Occipital lobe (tissue), 1 donor: ENCODE measurements at regions not wholly inside any gene's neighbourhood (a gene's known extent, or its start where the extent isn't known, plus 50 kb on each side); places are given as distances from the start of the nearest gene placed in this dataset.
"Not testable (repeated sequence)": the region's sequence is repeated elsewhere in the genome, so short reads cannot be mapped to it uniquely, and the experiment has no call there.

Experiments
- DNase-seq: peaks from one replicate; lab custom pipeline; 2025; lab: John Stamatoyannopoulos, UW

GRCh38 chr7:114364151-114364550, 50.5 kb upstream of the FOXP2 start:
- no peak for DNase-seq

GRCh38 chr7:114363292-114363691, 51.3 kb upstream of the FOXP2 start:
- no peak for DNase-seq

GRCh38 chr7:114358911-114359310, 55.7 kb upstream of the FOXP2 start:
- DNase-seq, result no peak

- DNase-seq, result no peak
Measured at GRCh38 chr7:114356133-114356532, 58.5 kb upstream of the FOXP2 start.

GRCh38 chr7:114354306-114354705, 60.3 kb upstream of the FOXP2 start:
- no peak for DNase-seq

- DNase-seq, result no peak
Measured at GRCh38 chr7:114345494-114345893, 69.1 kb upstream of the FOXP2 start.

GRCh38 chr7:114343949-114344708, 70.5 kb upstream of the FOXP2 start:
- no peak for DNase-seq

GRCh38 chr7:114342431-114343179, 72.0 kb upstream of the FOXP2 start:
- no peak for DNase-seq

GRCh38 chr7:114341648-114342047, 73.0 kb upstream of the FOXP2 start:
- no peak for DNase-seq

GRCh38 chr7:114334989-114335388, 79.6 kb upstream of the FOXP2 start:
- no peak for DNase-seq

- not testable (repeated sequence) for DNase-seq
Measured at GRCh38 chr7:114329458-114329857, 85.2 kb upstream of the FOXP2 start.

GRCh38 chr7:114317450-114318098, 97.0 kb upstream of the FOXP2 start:
- DNase-seq, result no peak

GRCh38 chr7:114312649-114313048, 102.0 kb upstream of the FOXP2 start:
- DNase-seq, result no peak

- no peak for DNase-seq
Measured at GRCh38 chr7:114310345-114311110, 104.1 kb upstream of the FOXP2 start.

GRCh38 chr7:114309729-114310128, 104.9 kb upstream of the FOXP2 start:
- no peak for DNase-seq

GRCh38 chr7:114303301-114303700, 111.3 kb upstream of the FOXP2 start:
- no peak for DNase-seq

- no peak for DNase-seq
Measured at GRCh38 chr7:114302858-114303257, 111.8 kb upstream of the FOXP2 start.

GRCh38 chr7:114298011-114298410, 116.6 kb upstream of the FOXP2 start:
- no peak for DNase-seq

- DNase-seq, result no peak
Measured at GRCh38 chr7:114297121-114297520, 117.5 kb upstream of the FOXP2 start.

- DNase-seq, result no peak
Measured at GRCh38 chr7:114295522-114295921, 119.1 kb upstream of the FOXP2 start.

- no peak for DNase-seq
Measured at GRCh38 chr7:114294036-114294435, 120.6 kb upstream of the FOXP2 start.
